ENCODE measurements at regions not wholly inside any gene's neighbourhood (a gene's known extent, or its start where the extent isn't known, plus 50 kb on each side); places are given as distances from the start of the nearest gene placed in this dataset.

GRCh38 chr6:164152611-164153010 lies 738.1 kb downstream of the QKI start:
- no peak for DNase-seq (ENCODE audit: low spot score)

DNA sequence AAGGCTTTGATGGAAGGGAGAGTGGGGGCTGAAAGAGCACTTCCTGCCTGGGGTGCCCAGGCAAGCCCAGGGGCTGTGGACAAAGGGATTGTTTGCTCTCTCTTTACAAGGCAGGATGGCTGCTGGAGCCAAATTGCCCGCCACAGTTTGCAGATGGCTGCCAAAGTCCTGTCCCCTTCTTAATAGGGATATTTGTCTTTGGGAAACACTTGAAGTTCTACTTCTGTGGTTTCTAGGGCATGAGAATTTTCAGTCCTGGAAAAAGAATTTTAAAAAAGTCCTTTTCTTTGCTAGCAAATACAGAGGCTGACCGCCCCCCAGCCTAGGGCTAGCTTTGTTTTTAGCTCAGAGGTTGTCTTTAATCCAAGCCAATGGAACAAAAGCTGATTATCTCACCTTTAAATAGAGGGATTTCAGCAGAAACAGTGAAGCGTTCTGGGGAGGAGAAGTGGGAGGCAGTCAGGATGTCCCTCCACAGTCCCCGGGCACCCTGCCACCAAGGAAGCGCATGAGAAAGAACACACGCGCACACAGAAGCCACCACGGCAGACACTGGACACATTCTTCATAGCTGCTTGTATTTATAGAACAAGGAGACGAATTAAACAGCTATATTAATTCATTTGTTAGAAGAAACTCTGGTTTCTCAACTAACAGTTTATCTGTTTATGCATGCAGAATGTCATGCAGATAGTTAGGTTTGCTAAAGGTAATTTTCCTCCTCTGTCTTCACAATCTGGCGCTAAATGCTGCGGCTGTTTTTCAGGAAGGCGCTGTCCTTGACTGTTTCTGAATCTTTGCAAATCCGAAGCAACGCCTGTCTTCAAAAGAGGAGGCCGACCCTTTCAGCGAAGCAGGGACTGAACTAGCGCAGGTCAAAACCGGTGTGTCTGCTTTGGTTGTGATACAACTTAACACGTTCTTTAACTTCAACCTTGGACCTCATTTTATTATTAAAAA lies 736.9 kb downstream of the QKI start:
- no peak for DNase-seq (ENCODE audit: low spot score)

GRCh38 chr6:164150232-164150631 lies 735.7 kb downstream of the QKI start:
- DNase-seq (ENCODE audit: low spot score): no peak

DNA sequence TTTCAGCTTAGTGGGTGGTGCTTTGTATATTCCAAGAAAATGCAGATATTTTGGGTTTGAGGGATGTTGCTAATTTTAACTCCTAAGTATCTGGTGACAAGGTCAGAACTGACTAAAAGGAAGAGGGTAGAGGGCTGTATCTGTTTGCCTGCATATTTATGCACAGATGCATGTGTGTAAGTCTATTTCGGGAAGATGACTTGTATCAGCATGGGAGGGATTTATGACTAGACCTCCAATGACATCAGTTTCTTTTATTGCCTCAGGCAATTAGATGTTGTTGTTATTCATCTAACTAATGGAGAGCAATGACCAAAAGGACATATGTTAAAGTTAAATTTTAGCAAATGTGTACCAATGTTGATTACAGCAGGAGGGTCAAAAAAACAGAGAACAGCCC lies 734.3 kb downstream of the QKI start:
- DNase-seq (ENCODE audit: low spot score): no peak

GRCh38 chr6:164144316-164144715 lies 729.8 kb downstream of the QKI start:
- DNase-seq (ENCODE audit: low spot score): no peak

DNA sequence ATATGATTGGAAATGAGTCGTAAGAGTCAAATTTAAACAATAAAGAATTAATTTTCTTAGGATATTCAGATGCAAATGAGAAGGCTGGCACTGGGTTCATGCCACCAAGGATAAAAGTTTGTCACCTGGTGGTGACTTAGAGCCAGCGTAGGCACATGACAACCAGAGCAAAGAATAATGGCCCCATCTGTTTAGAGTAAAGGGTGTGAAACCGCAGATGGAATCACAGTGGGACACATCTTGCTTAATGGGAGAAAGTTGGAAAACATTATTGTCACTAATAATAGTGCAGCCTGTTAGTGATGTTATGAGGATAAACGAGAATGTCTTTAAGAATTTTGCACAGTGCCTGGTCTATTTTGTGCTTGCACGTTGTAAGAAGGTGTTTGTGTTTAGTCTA lies 727.8 kb downstream of the QKI start:
- no peak for DNase-seq (ENCODE audit: low spot score)

GRCh38 chr6:164135511-164136132 lies 721.1 kb downstream of the QKI start:
- DNase-seq (ENCODE audit: low spot score): no peak

GRCh38 chr6:164133095-164133494 lies 718.6 kb downstream of the QKI start:
- DNase-seq (ENCODE audit: low spot score): no peak

DNA sequence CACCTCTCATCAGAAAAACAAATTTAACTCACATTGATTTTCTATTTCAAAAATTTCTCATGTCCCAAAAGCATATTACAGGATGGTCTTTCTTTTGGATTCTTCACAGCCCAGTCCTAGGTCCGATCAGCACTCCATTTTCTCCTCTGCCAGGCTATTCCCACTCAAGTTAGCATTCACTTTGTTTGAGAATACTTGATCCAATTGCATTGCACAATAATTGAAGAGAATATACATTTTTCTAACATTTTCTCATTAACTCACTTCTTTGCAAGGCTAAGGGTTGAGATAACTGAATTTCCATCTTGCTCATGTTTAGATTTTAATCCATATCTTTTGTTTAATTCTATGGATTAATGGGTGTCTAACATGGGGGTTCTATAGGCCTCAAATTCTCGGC lies 716.1 kb downstream of the QKI start:
- no peak for DNase-seq (ENCODE audit: low spot score)

GRCh38 chr6:164130151-164130550 lies 715.6 kb downstream of the QKI start:
- no peak for DNase-seq (ENCODE audit: low spot score)

- no peak for DNase-seq (ENCODE audit: low spot score)
Measured at GRCh38 chr6:164129218-164129617, 714.7 kb downstream of the QKI start.

DNA sequence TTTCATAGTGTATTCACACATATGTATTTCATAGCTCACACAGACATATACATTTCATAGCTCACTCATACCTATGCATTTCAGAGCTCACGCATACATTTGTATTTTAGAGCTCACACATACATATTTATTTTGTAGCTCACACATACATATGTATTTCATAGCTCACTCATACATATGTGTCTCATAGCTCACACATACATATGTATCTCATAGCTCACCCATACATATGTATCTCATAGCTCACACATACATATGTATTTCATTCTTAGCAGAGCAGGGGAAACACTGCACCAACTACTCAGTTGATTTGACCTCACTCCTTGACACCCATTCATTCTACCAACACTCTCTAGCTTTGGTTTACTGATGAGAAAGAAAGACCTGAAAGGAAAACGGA lies 713.6 kb downstream of the QKI start:
- no peak for DNase-seq (ENCODE audit: low spot score)

DNA sequence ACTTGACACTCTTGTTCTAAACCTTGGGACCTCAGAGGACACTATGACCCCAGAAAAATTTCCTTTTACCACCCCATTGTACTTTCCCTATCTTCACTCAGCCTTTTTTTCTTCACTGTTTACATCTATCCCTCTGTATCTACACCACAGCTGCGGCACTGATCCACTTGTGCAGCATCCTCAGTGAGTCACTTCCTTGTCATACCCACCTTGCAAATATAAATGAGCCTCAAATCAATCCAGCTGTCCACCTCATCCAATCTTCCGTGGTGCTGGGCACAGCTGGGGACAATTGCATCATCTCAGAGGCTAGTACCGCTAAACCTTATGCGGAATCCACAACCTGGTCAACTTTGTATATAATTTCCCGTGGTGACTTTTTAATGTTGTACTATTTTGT lies 710.5 kb downstream of the QKI start:
- no peak for DNase-seq (ENCODE audit: low spot score)

DNA sequence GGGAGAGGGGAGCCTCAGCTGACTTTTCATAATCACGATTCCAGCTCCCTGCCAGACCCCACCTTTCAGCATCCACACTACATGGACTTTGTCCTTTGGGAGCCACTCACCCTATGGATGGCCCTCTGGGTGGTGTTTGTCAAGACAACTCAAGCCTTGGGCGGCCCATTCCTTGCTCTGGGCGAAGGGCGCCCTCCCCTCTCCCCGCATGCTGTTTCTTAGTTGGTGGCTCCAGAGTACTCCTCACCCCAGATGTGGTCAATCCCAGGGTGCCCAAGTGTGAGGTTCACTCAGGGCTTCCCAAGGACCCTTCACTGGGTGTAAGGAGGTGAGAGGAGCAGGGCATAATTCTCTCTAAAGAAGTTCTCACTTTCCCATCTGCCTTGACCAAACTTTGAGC lies 710.0 kb downstream of the QKI start:
- no peak for DNase-seq (ENCODE audit: low spot score)

DNA sequence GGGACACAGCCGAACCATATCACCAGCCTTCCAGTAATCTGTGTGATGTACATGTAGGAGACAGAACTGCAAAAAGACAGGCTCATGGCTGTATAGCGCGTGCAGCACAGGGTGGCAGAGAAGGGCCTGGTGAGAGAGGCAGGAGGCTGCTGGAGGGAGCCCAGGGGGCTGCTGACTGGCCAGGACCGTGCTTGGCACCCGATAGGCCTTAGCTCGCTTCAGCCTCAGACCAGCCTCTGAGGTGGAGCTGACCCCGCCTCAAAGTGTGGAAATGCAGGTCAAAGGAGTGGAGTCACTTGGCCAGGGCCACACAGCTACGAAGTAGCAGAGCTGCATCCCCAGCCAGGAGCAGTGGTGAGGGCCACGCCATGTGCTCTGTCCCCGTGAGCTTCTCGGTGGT lies 707.6 kb downstream of the QKI start:
- DNase-seq (ENCODE audit: low spot score): no peak

DNA sequence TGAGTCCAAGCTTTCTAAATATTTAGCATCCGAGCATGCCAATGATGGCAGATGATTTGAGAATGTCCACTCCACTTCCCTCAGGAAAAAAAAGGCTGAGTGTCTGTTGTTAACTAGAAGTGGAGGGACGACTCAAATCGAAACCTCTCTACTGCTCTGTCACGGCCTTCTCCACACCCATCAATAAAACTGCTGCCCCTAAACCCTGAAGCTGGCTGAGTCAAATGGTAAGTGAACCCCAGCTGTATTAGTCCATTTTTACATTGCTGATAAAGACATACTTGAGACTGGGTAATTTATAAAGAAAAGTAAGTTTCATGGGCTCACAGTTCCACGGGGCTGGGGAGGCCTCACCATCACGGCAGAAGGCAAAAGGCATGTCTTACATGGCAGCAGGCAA lies 707.0 kb downstream of the QKI start:
- no peak for DNase-seq (ENCODE audit: low spot score)

DNA sequence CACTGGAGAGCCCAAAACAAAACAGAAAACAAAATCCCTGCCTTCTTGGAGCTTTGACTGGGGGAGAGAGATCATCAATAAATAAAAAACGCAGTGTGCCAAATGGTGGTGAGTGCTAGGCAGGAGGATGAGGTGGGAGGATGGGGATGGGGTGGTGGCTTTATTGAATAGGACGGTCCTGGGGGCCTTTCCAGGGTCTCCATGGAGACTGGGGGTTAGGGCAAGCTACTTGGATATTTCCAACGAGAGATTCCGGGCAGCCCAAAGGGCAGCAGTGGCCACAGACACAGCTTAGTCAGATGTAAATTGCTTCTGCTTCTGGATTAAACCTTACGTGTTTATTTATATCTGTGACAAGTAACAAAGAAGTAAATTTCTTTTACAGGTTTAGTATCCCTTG lies 700.1 kb downstream of the QKI start:
- no peak for DNase-seq (ENCODE audit: low spot score)

- no peak for DNase-seq (ENCODE audit: low spot score)
Measured at GRCh38 chr6:164114051-164114450, 699.5 kb downstream of the QKI start.

DNA sequence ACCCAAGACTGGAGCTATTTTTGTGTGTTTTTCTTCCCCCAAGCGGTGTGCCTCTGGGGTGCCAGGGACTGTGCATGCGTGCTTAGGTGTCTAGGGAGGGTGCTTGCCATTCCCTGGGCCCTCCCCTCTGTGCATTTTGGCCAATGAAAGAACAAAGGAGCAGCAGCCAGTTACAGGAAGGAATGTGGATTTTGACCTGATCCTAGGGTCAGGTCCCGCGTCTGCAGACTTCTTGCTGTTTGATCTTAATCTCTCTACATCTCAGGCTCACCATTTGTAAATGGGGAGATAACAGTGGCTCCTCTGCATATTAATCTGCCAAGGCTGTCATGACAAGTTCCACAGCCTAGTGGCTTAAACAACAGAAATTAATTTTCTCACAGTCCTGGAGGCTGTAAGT lies 699.1 kb downstream of the QKI start:
- no peak for DNase-seq (ENCODE audit: low spot score)

- peak; percentile 16 for DNase-seq (ENCODE audit: low spot score)
Measured at GRCh38 chr6:164109770-164110140, 695.2 kb downstream of the QKI start.

DNA sequence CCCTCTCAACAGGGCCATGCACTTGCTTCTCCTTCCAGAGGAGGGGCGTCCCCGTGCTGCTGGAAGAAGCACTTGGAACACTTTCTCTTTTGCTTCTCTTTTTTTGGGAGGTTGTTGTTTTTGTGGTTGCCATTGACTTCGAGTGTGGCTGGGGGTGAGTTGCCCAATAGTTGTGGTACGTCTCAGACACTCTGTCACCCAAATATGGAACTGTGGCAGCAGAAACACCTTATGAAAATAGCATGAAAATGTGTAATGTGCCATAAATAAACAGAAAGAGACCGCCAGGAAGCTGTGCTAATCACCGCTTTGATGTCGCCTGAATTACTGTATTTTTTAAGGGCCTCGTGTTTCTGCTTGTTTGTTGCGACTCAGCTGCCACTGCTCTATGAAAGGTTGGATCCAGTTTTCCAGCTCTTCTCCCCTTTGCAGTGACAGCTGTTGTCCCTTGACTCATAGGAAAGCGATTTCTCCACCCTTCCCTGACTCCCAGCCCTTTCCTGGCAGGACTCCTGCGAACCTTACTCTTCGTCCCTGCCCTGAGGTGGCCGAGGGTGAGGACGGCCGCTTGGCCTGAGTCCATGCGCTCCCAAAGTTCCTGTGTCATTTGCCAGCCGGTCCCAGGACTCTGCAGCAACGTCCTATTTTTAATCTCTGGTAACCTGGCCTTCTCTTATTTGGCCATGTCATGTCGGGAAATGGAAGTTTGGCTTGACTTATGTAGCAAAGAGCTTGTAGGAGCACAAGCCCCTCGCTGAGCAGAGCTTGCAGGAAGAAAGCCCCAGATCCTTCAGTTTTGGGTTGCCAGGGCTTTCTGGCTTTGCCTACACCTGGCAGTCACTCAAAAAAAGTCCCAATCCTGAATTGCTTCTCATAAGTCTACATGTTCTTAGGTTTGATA lies 694.6 kb downstream of the QKI start:
- DNase-seq (ENCODE audit: low spot score): peak; percentile 35

GRCh38 chr6:164108092-164108491 lies 693.6 kb downstream of the QKI start:
- DNase-seq (ENCODE audit: low spot score): no peak
